GM23338 (cell line): ENCODE measurements at regions not wholly inside any gene's neighbourhood (a gene's known extent, or its start where the extent isn't known, plus 50 kb on each side); places are given as distances from the start of the nearest gene placed in this dataset.
A peak's percentile ranks its signal among the peaks of the same experiment; 100 is the strongest.

ENCODE experiments used
- ATAC-seq: fragments of 200-7000 bp; cut with Tn5 transposase; 3 replicates; pipeline ENCODE4 v1.9.1; 2020
- DNase-seq: peaks from one replicate; pipeline ENCODE4 v3.0.0-alpha.2; 2015; ENCODE audit warnings: low spot score
- H2AFZ ChIP-seq: fragments of 200-600 bp; sonication (generic); 2 replicates; pipeline ENCODE4 v1.8.0; 2016; ENCODE audit warnings: antibody characterized with exemption, mild to moderate bottlenecking, moderate library complexity
- H3F3A ChIP-seq: fragments of 200-600 bp; sonication (generic); replicated peaks from 2 replicates; pipeline ENCODE4 v1.8.0; 2017; ENCODE audit warnings: antibody characterized with exemption, mixed run types, low read depth
- H3K27ac ChIP-seq: fragments of 200-600 bp; sonication (generic); 2 replicates; pipeline ENCODE4 v1.6.1; 2016; ENCODE audit warnings: low read depth
- H3K27me3 ChIP-seq: fragments of 200-600 bp; sonication (generic); 2 replicates; pipeline ENCODE4 v1.8.0; 2016; ENCODE audit warnings: mild to moderate bottlenecking, mixed run types, moderate library complexity; ENCODE audit not compliant: insufficient read depth
- H3K36me3 ChIP-seq: fragments of 200-600 bp; sonication (generic); 2 replicates; pipeline ENCODE4 v1.8.0; 2016; ENCODE audit warnings: mild to moderate bottlenecking; ENCODE audit not compliant: insufficient read depth
- H3K4me1 ChIP-seq: fragments of 200-600 bp; sonication (generic); 2 replicates; pipeline ENCODE4 v1.8.0; 2016; ENCODE audit warnings: mild to moderate bottlenecking, moderate library complexity; ENCODE audit not compliant: insufficient read depth
- H3K4me2 ChIP-seq: fragments of 200-600 bp; sonication (generic); 2 replicates; pipeline ENCODE4 v1.7.1; 2017; ENCODE audit warnings: mixed run types
- H3K4me3 ChIP-seq: fragments of 200-600 bp; sonication (generic); 2 replicates; pipeline ENCODE4 v1.6.1; 2016; ENCODE audit warnings: mixed run types
- H3K79me2 ChIP-seq: fragments of 200-600 bp; sonication (generic); replicated peaks from 2 replicates; pipeline ENCODE4 v1.8.0; 2017; ENCODE audit warnings: mild to moderate bottlenecking; ENCODE audit not compliant: insufficient read depth
- H3K9me2 ChIP-seq: fragments of 200-600 bp; sonication (generic); 2 replicates; pipeline ENCODE4 v1.8.0; 2017; ENCODE audit not compliant: insufficient read depth
- H4K20me1 ChIP-seq: fragments of 200-600 bp; sonication (generic); replicated peaks from 2 replicates; pipeline ENCODE4 v1.8.0; 2017; ENCODE audit warnings: mild to moderate bottlenecking; ENCODE audit not compliant: insufficient read depth
- H3K27ac Mint-ChIP-seq: 2 replicates; pipeline ENCODE4 v1.8.0; 2020; ENCODE audit warnings: inconsistent platforms, mild to moderate bottlenecking, moderate library complexity, mixed read lengths
- H3K27me3 Mint-ChIP-seq: 3 replicates; pipeline ENCODE4 v1.8.0; 2022; ENCODE audit warnings: low read depth, mild to moderate bottlenecking, moderate library complexity, mixed read lengths, inconsistent platforms; ENCODE audit not compliant: insufficient read depth, poor library complexity
- H3K36me3 Mint-ChIP-seq: 3 replicates; pipeline ENCODE4 v1.8.0; 2021; ENCODE audit warnings: low read depth, mild to moderate bottlenecking, inconsistent platforms, moderate library complexity, mixed read lengths
- H3K4me1 Mint-ChIP-seq: 3 replicates; pipeline ENCODE4 v1.8.0; 2020; ENCODE audit warnings: mild to moderate bottlenecking, inconsistent platforms, mixed read lengths
- H3K4me3 Mint-ChIP-seq: 3 replicates; pipeline ENCODE4 v1.8.0; 2021; ENCODE audit warnings: moderate library complexity, mild to moderate bottlenecking, inconsistent platforms, mixed read lengths
- H3K9me3 Mint-ChIP-seq: 3 replicates; pipeline ENCODE4 v1.8.0; 2020; ENCODE audit warnings: moderate library complexity, mild to moderate bottlenecking, inconsistent platforms, mixed read lengths
- CREB1 ChIP-seq: fragments of 250-450 bp; sonication (Bioruptor Pico); IDR thresholded peaks from 2 replicates; pipeline ENCODE4 v1.5.0; 2020; ENCODE audit warnings: low read depth, mild to moderate bottlenecking, moderate library complexity
- CTCF ChIP-seq, 2 experiments: fragments of 200-600 bp in 1 of 2; sonication (generic) in 1 of 2; conservative IDR thresholded peaks; 2 replicates each; pipeline versions ENCODE4 v1.5.1 to v1.6.1; 2016 to 2017; ENCODE audit warnings: antibody characterized with exemption in 2 of 2, low read depth in 2 of 2, mild to moderate bottlenecking in 2 of 2, moderate library complexity in 1 of 2
- ETS1 ChIP-seq: IDR thresholded peaks from 2 replicates; pipeline ENCODE4 v1.6.1; 2016; ENCODE audit warnings: antibody characterized with exemption
- EZH2 ChIP-seq: fragments of 200-600 bp; sonication (generic); IDR thresholded peaks from one replicate; pipeline ENCODE4 v1.8.0; 2017; ENCODE audit warnings: antibody characterized with exemption, mild to moderate bottlenecking, low read depth; ENCODE audit not compliant: unreplicated experiment
- EZH2phosphoT487 ChIP-seq: fragments of 200-600 bp; sonication (generic); IDR thresholded peaks from one replicate; pipeline ENCODE4 v1.8.1; 2018; ENCODE audit warnings: antibody characterized with exemption; ENCODE audit not compliant: unreplicated experiment
- JUNB ChIP-seq: IDR thresholded peaks from one replicate; pipeline ENCODE4 v1.6.1; 2016; ENCODE audit warnings: antibody characterized with exemption; ENCODE audit not compliant: unreplicated experiment
- NANOG ChIP-seq: IDR thresholded peaks from 2 replicates; pipeline ENCODE4 v1.6.1; 2016; ENCODE audit warnings: antibody characterized with exemption, borderline replicate concordance
- POLR2AphosphoS5 ChIP-seq: IDR thresholded peaks from 2 replicates; pipeline ENCODE4 v1.6.1; 2016; ENCODE audit warnings: antibody characterized with exemption, low read depth
- STAT1 ChIP-seq: IDR thresholded peaks from one replicate; pipeline ENCODE4 v1.6.1; 2016; ENCODE audit warnings: antibody characterized with exemption; ENCODE audit not compliant: unreplicated experiment
- ZNF114 ChIP-seq: fragments of 250-450 bp; sonication (Bioruptor Pico); IDR thresholded peaks from 2 replicates; pipeline ENCODE4 v1.5.0; 2020; ENCODE audit warnings: mild to moderate bottlenecking, moderate library complexity
- ZNF331 ChIP-seq: fragments of 250-450 bp; sonication (Bioruptor Pico); IDR thresholded peaks from 2 replicates; pipeline ENCODE4 v1.5.0; 2020; ENCODE audit warnings: low read depth, mild to moderate bottlenecking, moderate library complexity
- ZNF462 ChIP-seq: fragments of 250-450 bp; sonication (Bioruptor Pico); IDR thresholded peaks from 2 replicates; pipeline ENCODE4 v1.5.0; 2020; ENCODE audit warnings: mild to moderate bottlenecking, moderate library complexity

GRCh38 chr15:59819092-59819491 is 130.0 kb upstream of the BNIP2 start:
- ATAC-seq (no peak; the same call in 2 of the 3 replicates), DNase-seq (no peak)
- peaks cover 18% of the 10 kb centered on the region; the same call in 2 of the 3 replicates for H3K4me1 Mint-ChIP-seq
- Histone ChIP-seq H3K36me3 (no peaks in the 10 kb centered on the region), H4K20me1 (no peaks in the 10 kb centered on the region), H3K9me2 (no peaks in the 10 kb centered on the region), H3K4me1 (peaks cover 14% of the 10 kb centered on the region; the same call in 1 of the 2 replicates), H3K79me2 (no peaks in the 10 kb centered on the region), H2AFZ (no peak overlapping the region), H3K27me3 (no peaks in the 10 kb centered on the region), H3K27ac (no peak overlapping the region), H3K4me2 (no peak overlapping the region), H3K4me3 (no peak overlapping the region), H3F3A (no peaks in the 10 kb centered on the region)
- 0 out of 3 replicates have a peak, but pooled peaks cover 3% of the 10 kb centered on the region for H3K9me3 Mint-ChIP-seq
- no peaks in the 10 kb centered on the region; the same call in 2 of the 3 replicates for H3K36me3 Mint-ChIP-seq
- no peak overlapping the region for H3K27ac Mint-ChIP-seq
- no peak for TF ChIP-seq ZNF114
- 0 out of 4 replicates have a peak, but pooled peaks of 1 of the 2 experiments have one; percentile 9 for TF ChIP-seq CTCF (conservative IDR thresholded peaks at IDR 0.05; ENCODE audit: low read depth in 2 of 2)
- TF ChIP-seq EZH2, result no peak
- H3K27me3 Mint-ChIP-seq, result no peaks in the 10 kb centered on the region
- H3K4me3 Mint-ChIP-seq, result no peak overlapping the region

- Mint-ChIP-seq H3K4me1 (peaks cover 18% of the 10 kb centered on the region; the same call in 2 of the 3 replicates), H3K27me3 (no peaks in the 10 kb centered on the region), H3K36me3 (no peaks in the 10 kb centered on the region; the same call in 2 of the 3 replicates), H3K9me3 (0 out of 3 replicates have a peak, but pooled peaks cover 3% of the 10 kb centered on the region), H3K27ac (no peak overlapping the region), H3K4me3 (no peak overlapping the region)
- H3K36me3 ChIP-seq, result no peaks in the 10 kb centered on the region
- H2AFZ ChIP-seq, result peak overlapping the region; percentile 4; the same call in 1 of the 2 replicates
- H4K20me1 ChIP-seq, result no peaks in the 10 kb centered on the region
- no peaks in the 10 kb centered on the region for H3F3A ChIP-seq
- no peaks in the 10 kb centered on the region for H3K79me2 ChIP-seq
- no peak overlapping the region for H3K4me2 ChIP-seq
- peaks cover 14% of the 10 kb centered on the region; the same call in 1 of the 2 replicates for H3K4me1 ChIP-seq
- H3K9me2 ChIP-seq, result no peaks in the 10 kb centered on the region
- DNase-seq (no peak), ATAC-seq (no peak)
- no peak overlapping the region for H3K27ac ChIP-seq
- no peaks in the 10 kb centered on the region for H3K27me3 ChIP-seq
- H3K4me3 ChIP-seq, result no peak overlapping the region
- TF ChIP-seq ZNF331 (CRISPR knock-in tag), result no peak
- no peak for TF ChIP-seq NANOG
- TF ChIP-seq ZNF462, result no peak
- TF ChIP-seq CREB1 (CRISPR knock-in tag), result no peak
- no peak for TF ChIP-seq ZNF114
- no peak for TF ChIP-seq STAT1
- TF ChIP-seq ETS1, result no peak
- TF ChIP-seq EZH2phosphoT487, result no peak
- no peak for TF ChIP-seq JUNB
- TF ChIP-seq POLR2AphosphoS5, result no peak
Measured at GRCh38 chr15:59818336-59818735, 129.2 kb upstream of the BNIP2 start.
